Spleen (tissue), 7 donors: ENCODE measurements at regions not wholly inside any gene's neighbourhood (a gene's known extent, or its start where the extent isn't known, plus 50 kb on each side); places are given as distances from the start of the nearest gene placed in this dataset.
A peak's percentile ranks its signal among the peaks of the same experiment; 100 is the strongest.

Experiments used
- CTCF ChIP-seq, 11 experiments: fragments of 200-600 bp in 7 of 11; fragments of 450-650 bp in 4 of 11; sonication (generic) in 4 of 11; IDR thresholded peaks in 8 of 11; conservative IDR thresholded peaks in 3 of 11; 1 replicate in 7 of 11; 2 replicates in 4 of 11; pipeline versions ENCODE4 v1.4.0 to v1.8.0; 2016 to 2021; ENCODE audit warnings: antibody characterized with exemption in 11 of 11, inconsistent platforms in 4 of 11, mild to moderate bottlenecking in 1 of 11
- POLR2A ChIP-seq, 3 donors: fragments of 450-650 bp; IDR thresholded peaks; one replicate each; pipeline ENCODE4 v1.5.1; 2017; ENCODE audit warnings: antibody characterized with exemption in 3 of 3, mild to moderate bottlenecking in 1 of 3
- POLR2AphosphoS5 ChIP-seq, 3 donors: sonication (generic); formaldehyde crosslinking; IDR thresholded peaks; one replicate each; pipeline ENCODE4 v1.5.1; 2017; ENCODE audit warnings: antibody characterized with exemption in 3 of 3
- donor health status: DM: no; HTN: no; CAD: no; lungs with moderate emphysema.
- donor health status: DM: no; HTN: no; CAD: no.
- donor health status: DM: no; HTN: no; CAD: no.

- peak; percentile 57 to 85 (median 75) for TF ChIP-seq CTCF (IDR thresholded peaks at IDR 0.05 in 8 of 11, conservative IDR thresholded peaks at IDR 0.05 in 3 of 11)
- TF ChIP-seq POLR2A (IDR thresholded peaks at IDR 0.05) = no peak
- no peak for TF ChIP-seq POLR2AphosphoS5 (IDR thresholded peaks at IDR 0.05)
These were observed 122.7 kb upstream of the NABP1 start for GRCh38 chr2:191555092-191555742.
